ENCODE measurements at regions not wholly inside any gene's neighbourhood (a gene's known extent, or its start where the extent isn't known, plus 50 kb on each side); places are given as distances from the start of the nearest gene placed in this dataset.

DNA sequence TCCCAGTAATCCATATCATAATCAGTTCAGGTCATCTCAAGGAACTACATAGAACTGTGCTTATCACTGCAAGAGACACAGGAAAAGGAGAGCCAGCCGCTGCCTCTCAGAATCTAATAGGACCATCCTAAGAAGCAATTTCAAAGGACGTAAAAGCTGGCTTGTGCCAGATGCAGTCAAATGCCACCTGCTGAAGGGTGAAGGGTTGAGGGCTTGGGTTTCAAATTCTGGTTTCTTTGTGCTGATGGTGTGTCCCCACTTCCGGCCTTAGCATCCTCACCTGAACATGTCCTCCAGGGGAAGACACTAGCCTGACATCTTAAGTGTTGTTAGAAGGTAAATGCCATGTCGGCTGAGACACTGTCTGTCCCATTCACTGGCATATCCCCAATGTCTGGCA, 477.1 kb upstream of the TSHZ3 start:
- TF ChIP-seq POLR2A (IDR thresholded peaks at IDR 0.05; ENCODE audit: low read length) (no peak), NFE2L2 (conservative IDR thresholded peaks at IDR 0.05; ENCODE audit: low read length) (no peak), SMC3 (IDR thresholded peaks at IDR 0.05) (no peak), HEYL (CRISPR knock-in tag; IDR thresholded peaks at IDR 0.05) (no peak), ZFP36 (IDR thresholded peaks at IDR 0.05; ENCODE audit: borderline replicate concordance, partially characterized antibody) (no peak)
- TF ChIP-seq, protein P1, sequence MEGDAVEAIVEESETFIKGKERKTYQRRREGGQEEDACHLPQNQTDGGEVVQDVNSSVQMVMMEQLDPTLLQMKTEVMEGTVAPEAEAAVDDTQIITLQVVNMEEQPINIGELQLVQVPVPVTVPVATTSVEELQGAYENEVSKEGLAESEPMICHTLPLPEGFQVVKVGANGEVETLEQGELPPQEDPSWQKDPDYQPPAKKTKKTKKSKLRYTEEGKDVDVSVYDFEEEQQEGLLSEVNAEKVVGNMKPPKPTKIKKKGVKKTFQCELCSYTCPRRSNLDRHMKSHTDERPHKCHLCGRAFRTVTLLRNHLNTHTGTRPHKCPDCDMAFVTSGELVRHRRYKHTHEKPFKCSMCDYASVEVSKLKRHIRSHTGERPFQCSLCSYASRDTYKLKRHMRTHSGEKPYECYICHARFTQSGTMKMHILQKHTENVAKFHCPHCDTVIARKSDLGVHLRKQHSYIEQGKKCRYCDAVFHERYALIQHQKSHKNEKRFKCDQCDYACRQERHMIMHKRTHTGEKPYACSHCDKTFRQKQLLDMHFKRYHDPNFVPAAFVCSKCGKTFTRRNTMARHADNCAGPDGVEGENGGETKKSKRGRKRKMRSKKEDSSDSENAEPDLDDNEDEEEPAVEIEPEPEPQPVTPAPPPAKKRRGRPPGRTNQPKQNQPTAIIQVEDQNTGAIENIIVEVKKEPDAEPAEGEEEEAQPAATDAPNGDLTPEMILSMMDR (IDR thresholded peaks at IDR 0.05): no peak
- TF ChIP-seq, protein P2, sequence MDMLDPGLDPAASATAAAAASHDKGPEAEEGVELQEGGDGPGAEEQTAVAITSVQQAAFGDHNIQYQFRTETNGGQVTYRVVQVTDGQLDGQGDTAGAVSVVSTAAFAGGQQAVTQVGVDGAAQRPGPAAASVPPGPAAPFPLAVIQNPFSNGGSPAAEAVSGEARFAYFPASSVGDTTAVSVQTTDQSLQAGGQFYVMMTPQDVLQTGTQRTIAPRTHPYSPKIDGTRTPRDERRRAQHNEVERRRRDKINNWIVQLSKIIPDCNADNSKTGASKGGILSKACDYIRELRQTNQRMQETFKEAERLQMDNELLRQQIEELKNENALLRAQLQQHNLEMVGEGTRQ (IDR thresholded peaks at IDR 0.05): no peak
- TF ChIP-seq, protein P3, sequence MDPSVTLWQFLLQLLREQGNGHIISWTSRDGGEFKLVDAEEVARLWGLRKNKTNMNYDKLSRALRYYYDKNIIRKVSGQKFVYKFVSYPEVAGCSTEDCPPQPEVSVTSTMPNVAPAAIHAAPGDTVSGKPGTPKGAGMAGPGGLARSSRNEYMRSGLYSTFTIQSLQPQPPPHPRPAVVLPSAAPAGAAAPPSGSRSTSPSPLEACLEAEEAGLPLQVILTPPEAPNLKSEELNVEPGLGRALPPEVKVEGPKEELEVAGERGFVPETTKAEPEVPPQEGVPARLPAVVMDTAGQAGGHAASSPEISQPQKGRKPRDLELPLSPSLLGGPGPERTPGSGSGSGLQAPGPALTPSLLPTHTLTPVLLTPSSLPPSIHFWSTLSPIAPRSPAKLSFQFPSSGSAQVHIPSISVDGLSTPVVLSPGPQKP (IDR thresholded peaks at IDR 0.05; ENCODE audit: low read depth, low read length): no peak
- TF ChIP-seq, protein P4, sequence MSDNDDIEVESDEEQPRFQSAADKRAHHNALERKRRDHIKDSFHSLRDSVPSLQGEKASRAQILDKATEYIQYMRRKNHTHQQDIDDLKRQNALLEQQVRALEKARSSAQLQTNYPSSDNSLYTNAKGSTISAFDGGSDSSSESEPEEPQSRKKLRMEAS (IDR thresholded peaks at IDR 0.05): no peak

Data from A549 (cell line).